CD4-positive, alpha-beta T cell treated with Interleukin-6 for 4 hours (primary cell): ENCODE measurements at regions not wholly inside any gene's neighbourhood (a gene's known extent, or its start where the extent isn't known, plus 50 kb on each side); places are given as distances from the start of the nearest gene placed in this dataset.

Experiments
- DNase-seq: peaks from one replicate; pipeline ENCODE4 v3.0.0-alpha.2; 2020; ENCODE audit warnings: mixed read lengths

DNA sequence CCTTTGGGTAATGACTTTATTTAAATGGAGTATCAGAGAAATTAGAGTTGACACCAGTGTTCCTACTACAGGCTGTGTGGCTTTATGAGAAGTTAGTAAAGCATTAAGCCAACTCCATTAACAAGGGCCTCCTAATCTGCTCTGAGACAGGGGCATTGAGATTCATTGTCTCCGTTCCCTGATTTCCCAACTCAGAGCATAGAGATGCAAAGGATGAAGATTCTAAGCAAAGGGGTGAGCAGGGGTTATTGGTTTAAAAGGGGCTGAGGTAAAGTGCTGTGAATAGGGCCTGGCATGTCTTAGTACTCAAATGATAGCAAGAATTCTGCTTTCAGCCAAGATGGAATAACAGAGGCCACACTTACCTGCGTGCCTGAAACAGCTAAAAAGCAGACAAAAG is 428.4 kb downstream of the PTPRU start:
- no peak for DNase-seq

DNA sequence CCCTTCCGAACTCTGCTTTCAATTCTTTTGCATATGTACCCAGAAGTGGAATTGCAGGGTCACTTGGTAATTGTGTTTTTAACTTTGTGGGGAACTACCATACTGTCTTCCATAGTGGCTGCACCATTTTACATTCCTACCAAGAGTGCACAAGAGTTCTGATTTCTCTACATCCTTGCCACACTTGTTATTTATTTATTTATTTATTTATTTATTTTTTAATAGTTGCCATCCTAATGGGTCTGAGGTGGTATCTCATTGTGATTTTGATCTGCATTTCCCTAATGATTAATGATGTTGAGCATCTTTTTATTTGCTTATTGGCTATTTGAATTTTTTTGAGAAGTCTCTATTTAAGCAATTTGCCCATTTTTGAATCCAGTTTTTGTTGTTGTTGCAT is 422.4 kb downstream of the PTPRU start:
- DNase-seq: no peak

DNA sequence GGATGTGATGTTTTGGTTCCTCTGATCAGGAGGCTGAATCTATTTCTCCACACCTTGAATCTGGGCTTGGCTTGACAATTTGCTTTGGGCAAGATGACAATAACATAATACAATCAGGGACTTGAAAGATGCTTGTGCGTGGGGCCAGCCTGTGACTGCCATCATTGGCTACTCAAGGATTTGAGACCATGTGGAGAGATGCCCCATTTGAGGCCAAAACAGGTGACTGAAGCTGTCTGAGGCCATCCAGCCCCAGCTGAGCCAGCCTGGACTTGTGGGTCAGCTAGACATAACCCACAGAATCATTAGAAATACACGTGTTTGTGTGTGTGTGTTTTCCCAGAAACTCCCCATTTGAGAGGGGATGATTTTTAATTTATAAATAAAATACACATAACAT is 421.5 kb downstream of the PTPRU start:
- no peak for DNase-seq

DNA sequence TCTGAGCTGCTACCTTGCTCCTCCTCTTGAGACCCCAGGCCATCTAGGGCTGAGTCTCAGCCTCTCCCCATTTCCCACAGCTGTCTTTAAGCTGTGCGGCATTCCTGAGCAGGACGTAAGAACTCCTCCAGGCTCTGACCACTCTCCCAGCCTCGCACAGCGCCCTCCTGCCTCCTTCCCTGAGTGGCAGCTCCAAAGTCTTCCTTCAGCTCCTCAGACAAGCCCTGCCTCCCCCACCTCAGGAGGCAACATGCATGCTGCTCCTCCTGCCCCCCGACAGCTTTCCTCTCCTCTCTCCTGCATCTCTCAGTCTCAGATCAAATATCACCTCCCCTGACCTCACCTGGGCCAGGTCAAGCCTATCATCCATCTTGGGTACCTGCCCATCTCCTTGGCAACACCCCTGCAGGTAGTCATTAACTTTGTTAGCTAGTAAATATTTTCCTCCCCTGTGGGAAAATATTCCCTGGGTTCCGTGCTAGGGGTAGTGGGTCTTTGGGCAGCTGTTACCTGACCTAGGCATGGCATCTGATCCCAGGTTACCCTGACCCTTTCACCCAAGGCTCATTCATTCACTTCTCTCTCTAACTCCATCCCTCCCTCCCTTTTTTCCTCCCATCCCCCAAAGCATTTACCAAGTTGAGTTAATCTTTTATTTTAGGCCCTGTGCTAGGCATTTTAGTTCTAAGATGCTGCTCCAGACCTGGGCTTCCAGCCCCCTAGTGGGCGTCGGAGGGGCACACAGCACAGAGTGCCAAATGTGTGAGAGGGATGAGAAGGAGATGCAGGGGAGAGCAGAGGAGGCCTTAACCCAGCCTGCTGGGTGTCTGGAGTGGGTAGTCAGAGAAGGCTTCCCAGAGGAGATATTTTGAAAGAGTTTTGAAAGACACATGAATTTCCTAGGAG is 419.9 kb downstream of the PTPRU start:
- DNase-seq: no peak

DNA sequence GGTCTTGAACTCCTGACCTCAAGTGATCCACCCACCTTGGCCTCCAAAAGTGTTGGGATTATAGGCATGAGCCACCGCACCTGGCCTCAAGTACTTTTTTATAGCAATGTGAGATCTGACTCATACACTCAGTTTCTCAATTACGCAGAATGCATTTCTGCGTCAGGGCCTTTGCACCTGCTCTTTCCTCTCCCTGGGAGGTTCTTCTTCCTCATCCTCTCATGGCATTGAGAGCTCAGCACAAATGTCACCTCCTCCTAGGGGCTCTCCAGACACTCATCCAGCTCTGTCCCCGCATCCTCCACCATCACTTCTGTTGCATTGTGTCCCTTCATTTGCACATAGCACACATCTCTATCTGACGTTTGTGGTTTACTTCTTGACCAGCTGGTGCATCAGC is 418.8 kb downstream of the PTPRU start:
- DNase-seq: no peak

DNA sequence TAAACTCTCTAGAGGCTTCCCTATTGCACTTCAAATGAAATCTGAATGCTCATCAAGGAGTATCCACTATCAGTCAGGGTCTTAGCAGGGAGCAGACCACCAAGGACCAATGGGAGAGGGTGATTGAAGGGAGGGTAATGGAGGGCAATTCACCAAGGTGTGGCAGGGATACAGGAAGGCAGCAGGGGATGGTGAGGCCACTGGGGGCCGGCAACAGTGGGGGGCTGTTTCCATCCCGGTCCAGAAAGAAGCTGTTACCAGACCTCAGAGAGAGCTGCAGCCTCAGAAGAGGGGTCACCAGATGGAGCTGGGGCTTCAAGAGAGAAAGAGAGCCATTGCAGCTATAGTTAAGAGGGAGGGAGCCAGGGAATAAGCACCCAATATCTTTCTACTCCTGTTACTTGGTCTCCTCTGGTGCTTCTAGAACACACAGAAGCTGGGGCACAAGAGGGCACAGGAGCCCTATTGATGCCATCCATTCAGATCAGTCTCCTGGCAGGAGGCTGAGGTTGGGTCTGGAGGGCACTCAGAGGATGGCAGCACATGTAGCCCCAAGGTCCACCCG is 417.6 kb downstream of the PTPRU start:
- DNase-seq: no peak

DNA sequence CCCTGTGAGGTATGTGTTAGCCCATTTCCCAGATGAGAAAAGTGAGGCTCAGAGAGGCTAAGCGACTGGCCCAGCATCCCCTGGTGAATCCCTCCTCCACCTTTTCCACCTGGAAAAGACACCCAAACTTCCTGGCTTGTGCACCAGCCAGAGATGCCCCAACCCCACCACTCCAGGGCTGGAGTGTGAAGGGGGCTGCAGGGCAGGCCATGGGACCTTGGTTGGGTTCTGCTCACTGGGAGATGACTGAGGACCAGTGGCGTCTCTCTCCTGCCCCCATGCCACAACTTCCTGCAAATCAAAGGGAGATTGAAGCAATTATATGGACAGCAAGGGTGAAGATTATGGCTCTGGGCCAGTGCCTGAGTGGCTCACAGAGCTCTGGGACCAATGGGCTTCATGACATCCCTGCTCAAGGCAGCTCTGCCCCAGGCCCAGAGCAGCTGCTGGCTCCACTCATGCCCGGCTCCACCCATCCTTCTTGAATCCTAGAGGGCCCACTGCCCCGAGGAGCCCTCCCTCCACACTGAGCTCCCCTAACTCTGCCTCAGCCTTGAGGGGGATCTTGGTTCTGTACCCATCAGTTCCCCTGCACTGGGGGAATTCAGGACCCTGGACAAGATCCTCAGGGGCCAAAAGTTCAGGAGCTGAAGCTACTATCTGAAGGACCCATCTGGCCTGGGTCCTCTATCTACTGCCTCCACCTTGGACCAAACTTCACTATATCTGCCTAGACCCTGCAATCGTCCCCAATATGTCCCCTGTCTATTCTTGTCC is 416.9 kb downstream of the PTPRU start:
- no peak for DNase-seq

DNA sequence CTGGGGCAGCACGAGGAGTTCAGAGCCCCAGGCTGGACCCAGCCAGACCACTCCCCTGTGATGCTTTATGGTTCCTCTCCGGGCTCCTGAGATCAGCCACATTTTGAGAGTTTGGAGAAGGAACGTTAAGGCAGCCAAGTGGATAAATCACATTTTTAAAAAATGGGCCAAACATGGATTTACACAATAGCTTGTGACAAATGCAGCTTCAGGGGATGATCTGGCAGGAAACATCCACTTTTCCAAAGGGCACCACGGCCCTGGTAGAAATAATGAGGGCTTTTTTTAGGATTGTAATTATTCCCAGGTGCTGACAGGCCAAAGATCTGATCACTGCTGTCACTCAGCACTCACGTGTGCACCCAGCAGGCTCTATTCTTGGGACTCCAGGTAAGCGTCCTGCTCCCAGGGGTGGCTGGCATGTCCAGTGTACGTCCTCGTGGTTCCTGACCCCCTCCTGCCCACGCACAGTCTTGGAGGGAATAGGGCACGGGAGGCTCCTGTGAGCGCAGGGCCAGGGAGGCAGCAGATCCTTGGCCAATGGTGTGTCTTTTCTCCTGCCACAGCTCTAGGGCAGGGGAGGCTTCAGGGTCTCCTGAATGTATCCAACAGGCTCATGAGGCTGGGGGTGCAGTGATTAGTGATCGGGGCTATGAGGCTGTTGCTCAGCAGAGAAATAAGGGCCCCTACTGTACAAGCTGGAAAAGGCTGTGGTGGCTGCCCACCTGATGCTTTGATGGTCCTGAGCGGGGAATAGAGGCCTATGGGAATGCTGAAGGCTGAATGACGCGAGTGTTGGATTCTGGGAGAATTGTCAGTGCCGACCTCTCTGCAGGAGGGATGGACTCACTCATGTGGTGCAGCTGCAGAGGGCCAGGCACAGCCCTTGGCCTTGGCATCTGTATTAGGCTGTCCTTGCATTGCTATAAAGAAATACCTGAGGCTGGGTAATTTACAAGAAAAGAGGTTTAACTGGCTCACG is 415.7 kb downstream of the PTPRU start:
- no peak for DNase-seq

DNA sequence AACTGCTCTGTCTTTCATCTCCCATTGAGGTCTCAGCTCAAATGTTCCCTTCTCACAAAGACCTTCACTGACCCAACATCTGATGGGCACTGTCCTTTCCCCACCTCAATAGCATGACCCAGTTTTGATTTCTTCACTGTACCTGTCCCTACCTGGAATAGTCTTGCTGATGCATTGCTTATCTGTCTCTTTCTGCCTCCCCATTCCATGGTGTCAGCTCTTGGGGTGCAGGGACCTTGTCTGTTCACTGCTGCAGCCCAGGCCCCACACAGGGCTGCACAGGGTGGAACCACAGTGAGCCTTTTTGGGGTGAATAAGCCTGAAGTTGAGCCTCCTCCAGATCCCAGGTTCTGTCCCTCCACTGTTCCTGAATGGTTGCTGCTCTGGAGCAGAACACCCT is 414.9 kb downstream of the PTPRU start:
- no peak for DNase-seq

DNA sequence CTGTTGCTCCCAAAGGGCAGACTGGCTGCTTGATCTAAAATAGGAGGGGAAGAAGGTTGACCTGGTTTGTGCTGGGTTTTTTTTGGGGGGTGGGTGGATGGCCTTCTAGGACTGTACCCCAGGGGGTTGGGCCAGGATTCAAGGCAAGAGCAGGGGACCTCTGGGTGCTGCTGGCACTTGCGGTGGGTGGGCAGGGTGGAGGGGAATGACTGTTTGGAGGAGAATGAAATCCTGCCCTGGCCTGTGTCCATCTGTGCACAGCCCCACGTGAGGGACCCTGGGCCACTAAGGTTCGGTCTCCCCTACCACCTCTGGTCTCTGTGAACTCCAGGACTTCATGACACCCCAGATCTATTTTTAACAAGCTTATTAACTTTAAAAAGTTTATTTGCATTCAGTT is 414.2 kb downstream of the PTPRU start:
- DNase-seq: no peak

DNA sequence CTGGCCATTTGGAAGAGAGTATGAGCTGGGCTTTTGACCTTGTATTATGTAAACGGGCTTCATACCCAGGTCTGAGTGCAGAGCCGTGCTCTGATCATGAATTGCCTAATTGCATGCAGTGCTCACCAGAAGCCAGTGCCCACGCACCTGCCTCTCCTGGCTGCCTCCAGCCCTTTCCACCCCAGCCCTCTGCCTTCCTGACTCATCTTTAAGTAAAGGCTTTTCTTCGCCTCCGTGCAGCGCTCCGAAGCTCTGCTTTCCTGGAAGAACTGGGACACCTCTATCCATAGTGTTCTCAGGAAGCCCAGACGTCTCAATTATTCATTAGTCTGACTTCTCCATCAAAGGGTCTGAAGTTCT is 413.7 kb downstream of the PTPRU start:
- no peak for DNase-seq

DNA sequence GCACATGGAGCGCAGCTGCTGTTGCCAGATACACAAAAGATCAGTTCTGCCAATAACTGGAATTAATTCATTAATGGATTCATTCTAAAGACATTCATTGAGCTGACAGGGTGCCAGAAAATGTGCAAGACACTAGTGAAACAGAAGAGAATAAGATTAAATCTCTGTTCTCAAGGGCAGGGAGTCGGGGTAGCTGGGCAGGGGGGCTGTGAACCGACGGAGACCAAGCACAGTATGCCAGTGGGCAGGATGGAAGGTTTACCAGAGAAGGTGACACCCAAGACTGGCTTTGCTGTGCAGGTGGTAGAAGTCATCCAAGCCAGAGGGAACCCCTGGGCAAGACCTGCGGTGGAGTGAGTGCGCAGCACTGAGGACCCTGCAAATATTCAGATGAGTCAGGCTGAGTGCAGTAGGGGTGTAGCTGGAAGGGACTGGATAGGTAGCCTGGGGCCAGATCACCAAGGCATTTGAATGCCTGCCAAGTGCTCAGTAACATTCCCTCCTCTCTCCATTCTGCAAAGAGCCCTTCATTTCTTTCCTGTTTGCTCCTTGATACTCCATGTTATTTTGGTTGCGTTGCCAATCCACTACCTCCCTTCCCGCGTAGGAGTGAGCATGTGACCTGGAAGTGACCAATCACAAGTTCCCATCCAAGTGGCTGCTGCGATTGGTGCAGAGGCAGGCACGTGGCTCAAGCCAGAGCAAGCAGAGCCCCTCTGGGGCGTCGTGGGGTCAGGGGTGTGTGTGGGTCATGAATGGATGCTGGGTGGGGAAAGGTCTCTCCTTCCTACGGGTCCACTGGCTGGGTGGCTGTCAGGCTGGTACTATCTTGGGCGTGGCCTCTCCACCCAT is 413.1 kb downstream of the PTPRU start:
- no peak for DNase-seq

DNA sequence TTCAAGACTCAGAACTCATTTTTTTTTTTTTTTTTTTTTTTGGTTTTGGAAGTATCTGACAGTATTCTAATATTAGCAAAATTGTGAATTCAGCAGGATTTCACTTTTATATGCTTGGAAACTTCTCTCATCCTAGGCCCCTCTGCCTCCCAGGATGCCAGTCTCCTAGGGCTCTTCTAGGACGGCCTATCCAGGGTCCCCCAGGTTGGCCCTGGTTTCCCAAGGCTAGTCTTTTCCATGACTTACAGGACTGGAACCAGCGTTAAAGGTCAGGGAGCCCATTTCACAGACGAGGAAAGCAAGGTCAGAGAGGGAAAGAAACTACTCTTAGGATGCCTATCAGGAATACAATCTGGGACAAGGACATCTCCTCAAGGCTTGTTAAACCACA is 412.5 kb downstream of the PTPRU start:
- no peak for DNase-seq

DNA sequence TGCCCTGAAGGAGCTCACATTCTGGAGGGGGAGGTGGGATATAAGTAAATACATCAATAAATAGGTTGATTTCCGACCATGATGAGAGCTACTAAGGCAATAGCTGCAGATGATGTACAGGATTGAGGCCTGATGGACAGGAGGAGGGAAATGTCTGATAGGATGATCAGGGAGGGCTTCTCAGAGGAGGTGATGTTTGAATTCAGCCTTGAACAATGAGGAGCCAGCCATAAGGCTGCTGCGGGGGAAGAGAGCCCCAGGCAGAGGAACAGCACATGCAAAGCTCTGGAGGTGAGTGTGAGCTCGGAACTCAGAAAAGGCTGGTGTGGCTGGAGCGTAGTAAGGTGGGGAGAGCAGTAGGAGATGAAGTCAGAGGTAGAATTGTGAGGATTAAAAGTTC is 411.7 kb downstream of the PTPRU start:
- DNase-seq: no peak

DNA sequence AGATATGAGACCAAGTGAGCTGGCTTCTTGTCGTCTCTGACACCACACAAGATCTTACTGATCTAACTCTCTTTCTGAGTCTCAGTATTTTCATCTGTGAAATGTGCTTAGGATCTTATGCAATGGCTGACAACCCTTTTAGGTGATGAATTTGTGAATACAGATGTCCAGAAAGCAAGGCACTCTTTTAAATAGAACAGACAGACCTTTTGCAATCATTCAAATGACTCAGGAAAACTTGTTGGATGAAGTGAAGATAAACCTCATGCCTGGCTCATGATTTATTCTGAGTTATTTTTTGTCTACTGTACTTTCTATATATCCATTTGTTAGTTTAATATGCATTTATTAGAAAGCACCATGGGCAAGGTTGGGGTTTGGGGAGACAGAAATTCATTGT is 411.3 kb downstream of the PTPRU start:
- DNase-seq: no peak

DNA sequence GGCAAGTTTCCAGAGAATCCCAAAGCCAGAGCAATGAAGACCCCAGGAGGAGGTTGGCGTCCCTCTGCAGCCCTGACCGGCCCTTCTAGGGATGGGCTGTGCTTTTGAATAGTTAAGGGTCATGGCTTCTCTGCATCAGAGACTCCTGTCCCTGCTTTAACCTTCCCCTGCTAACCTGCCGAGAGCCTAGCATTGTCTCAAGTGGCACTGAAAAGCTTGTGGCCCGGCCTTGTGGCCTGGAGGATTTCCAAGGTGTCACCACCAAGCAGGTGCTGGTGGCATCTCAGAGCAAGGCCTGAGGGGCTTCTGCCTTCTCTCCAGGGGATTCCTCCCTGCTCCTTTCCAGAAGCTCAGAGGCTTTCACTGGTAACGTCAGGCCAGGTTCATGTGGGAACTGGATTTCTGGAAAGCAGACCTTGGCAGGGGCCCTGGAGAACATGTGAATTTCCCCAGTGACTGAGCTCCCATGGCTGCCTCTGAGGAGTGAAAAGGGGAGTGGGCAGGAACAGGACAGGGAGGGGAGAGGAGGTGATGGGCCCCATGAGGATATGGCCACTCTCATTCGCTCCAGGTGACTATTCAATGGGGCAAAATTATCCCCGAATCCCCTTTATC is 409.9 kb downstream of the PTPRU start:
- DNase-seq: no peak

DNA sequence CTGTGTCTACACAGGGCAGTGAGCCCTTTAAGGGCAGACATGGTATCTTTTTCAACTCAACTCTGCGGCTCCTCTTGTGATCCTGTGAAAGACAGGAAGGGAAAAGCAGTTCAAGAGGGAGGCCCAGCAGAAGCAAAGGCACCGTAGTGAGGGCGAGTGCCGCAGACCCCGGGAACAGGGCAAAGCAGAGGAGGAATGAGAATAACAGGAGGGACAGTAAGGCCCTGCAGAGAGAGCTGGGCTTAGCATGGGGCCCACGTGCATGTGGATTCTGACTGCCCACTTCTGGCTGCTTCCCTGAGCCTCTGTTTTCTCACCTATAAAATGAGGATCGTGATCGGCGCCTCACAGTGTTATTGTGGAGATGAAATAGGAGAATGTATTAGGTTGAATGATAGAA is 409.3 kb downstream of the PTPRU start:
- DNase-seq: no peak

DNA sequence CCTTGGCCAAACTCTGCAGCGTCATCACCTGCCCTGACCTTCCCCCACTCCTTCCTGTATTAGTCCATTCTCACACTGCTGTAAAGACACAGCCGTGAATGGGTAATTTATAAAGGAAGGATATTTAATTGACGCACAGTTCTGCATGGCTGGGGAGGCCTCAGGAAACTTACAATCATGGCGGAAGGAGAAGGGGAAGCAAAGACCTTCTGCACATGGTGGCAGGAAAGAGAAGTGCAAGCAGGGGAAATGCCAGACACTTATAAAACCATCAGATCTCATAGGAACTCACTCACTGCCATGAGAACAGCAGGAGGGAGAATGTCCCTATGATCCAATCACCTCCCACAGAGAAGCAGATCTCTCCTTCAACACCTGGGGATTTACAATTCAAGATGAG is 408.5 kb downstream of the PTPRU start:
- no peak for DNase-seq

DNA sequence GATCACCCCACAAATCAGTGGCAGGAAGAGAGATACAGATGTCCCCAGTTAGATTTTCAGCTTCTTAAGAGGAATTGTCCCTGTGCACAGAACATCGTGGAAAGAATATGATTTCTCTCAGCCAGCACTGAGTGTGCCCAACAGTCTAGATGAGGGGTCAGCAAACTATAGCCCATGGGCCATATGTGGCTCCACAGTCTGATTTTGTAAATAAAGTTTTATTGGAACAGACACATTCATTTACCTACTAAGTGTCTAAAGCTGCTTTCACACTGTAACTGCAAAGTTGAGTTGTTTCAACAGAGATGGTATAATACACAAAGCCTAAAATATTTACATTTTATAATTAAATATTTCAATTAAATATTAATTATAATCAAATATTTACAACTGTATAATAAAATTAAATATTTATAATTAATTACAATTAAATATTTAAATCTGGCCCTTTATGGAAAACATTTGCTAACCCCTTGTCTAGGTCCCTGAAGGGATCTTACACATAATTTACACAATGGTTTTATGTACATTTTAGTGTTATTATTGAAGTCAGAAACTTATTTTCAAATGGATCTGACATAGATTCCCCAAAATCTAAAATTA is 407.6 kb downstream of the PTPRU start:
- no peak for DNase-seq

DNA sequence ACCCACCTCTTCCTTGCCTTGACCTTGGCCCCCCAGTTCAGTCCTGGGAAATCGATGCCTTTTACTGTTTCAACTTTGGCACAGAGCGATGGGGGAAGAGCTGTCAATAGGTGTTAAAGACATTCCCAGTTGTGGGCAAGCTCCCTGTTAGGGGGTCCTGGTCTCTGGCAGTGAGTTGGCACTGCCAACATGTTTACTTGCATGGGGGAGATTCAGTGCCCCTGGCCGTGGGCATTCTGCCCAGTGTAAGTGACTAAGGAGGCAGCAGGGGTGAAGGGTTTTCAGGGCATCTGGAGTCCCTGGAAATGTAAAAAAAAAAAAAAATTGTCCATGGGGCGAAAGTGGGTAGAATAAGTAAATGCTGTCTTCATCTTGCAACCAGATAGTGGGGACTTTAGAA is 407.0 kb downstream of the PTPRU start:
- DNase-seq: no peak

DNA sequence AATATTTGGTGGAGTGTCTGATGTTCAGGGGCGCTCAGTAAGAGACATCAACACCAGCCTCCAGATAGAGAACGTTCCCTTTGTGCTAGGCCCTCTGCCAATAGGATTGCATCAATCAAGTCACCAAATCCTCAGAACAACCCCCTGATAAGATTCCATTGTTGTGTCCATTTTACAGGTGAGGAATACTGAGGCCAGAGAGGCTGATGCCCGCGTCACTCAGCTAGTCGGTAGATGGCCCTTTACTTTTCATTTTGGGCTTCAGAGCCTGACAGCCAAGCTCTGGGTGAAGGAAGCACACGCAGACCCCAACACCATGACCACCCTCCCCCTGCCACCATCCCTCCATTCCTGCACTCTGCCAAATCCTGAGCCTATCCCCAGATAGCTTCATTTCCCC is 406.2 kb downstream of the PTPRU start:
- no peak for DNase-seq
